ENCODE measurements at regions not wholly inside any gene's neighbourhood (a gene's known extent, or its start where the extent isn't known, plus 50 kb on each side); places are given as distances from the start of the nearest gene placed in this dataset.
A peak's percentile ranks its signal among the peaks of the same experiment; 100 is the strongest.
"Not testable (repeated sequence)": the region's sequence is repeated elsewhere in the genome, so short reads cannot be mapped to it uniquely, and the experiment has no call there.

DNA sequence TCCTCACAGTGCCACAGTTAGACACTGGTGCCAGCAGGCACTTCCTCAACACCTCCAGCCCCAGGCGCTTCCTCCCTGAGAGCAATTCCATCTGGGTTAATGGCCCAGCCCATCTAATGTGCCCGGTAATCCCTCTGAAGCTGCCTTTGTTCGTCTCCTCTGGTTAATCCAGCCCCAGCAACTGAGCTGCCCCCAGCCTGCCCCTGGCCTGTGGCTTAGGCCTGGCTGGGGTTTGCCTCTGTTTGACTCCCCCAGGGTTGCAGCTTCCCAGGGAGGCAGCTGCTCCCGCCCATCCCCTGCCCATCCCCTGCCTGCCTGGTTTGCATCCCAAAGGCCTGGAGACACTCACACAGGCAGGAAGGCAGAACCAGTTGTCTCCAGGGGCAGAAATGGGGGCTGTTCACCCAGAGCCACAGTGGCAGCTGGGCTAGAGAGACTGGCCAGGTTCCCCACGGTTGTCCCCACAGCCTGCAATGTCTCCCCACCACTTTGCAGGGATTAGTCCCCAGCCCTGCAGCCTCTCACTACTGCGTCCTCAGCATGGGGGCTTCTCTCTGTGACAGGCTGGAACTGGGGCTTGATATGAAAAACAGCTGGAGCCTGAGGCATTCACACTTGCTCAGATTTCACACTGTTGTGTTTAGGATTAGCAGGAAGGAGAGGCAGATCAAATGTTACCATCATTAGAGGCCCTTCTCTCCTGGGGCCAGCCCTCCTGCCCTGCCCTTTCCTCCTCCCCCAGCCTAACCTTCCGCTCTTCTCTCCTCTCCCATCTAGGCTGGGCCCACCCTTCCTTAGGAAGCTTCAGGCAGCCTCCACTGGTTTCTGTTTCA lies 120.2 kb downstream of the TLR5 start:
- no peak for DNase-seq (ENCODE audit: low read depth, low spot score)

DNA sequence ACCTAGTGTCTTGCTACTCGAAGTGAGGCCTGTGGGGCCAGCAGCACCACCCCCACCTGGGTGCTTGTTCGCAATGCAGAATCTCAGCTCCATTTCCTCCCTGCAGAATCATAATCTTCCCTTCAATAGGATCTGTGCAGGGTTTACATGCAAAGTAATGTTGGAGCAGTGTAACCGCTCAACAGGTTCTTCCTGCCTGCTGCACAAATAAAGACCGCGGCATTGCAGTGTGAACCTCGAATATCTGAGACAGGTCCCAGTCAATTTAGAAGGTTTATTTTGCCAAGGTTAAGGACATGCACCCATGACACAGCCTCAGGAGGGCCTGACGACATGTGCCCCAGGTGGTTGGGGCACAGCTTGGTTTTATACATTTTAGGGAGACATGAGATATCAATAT lies 119.2 kb downstream of the TLR5 start:
- DNase-seq (ENCODE audit: low read depth, low spot score) = no peak

DNA sequence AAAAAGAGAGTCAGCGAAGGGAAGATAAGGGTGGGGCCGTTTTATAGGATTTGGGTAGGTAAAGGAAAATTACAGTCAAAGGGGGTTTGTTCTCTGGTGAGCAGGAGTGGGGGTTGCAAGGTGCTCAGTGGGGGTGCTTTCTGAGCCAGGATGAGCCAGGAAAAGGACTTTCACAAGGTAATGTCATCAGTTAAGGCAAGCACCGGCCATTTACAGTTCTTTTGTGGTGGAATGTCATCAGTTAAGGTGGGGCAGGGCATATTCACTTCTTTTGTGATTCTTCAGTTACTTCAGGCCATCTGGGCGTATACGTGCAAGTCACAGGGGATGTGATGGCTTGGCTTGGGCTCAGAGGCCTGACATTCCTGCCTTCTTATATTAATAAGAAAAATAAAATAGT lies 118.6 kb downstream of the TLR5 start:
- DNase-seq (ENCODE audit: low read depth, low spot score) = not testable (repeated sequence)

DNA sequence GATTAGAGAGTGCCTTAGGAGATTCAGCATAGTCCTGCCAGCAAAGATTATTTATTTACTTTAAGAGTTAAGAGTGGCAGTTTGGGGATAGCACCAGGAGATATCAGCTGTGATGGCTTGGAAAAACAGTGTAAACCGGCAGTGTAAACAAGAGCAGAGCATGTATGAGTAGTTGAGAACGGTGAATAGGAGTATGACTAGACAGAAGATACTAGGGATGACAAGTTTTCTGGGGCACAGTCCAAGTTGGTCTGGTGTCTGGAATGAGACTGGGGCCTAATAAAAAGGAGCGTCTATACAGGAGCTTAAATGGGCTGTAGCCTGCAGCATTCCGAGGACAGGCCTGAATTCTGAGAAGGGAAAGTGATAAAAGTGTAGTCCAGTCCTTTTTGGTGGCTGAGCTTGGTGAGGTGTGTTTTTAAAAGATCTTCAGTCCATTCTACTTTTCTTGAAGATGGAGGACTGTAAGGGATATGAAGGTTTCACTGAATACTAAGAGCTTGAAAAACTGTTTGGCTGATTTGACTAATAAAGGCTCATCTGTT lies 117.8 kb downstream of the TLR5 start:
- DNase-seq (ENCODE audit: low read depth, low spot score) = not testable (repeated sequence)

DNA sequence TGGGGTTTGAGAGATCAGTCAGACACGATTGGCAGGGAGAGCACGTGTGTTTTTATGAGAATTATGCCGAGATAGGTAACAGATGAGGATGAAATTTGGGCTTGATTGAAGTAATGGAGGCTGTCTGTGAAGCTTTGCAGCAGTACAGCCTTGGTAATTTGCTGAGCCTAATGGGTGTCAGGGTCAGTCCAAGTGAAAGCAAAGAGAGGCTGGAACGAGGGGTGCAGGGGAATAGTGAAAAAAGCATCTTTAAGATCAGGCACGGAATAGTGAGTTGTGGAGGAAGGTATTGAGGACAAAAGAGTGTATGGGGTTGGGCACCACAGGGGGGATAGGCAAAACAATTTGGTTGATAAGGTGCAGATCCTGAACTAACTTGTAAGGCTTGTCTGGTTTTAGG lies 116.4 kb downstream of the TLR5 start:
- not testable (repeated sequence) for DNase-seq (ENCODE audit: low read depth, low spot score)

DNA sequence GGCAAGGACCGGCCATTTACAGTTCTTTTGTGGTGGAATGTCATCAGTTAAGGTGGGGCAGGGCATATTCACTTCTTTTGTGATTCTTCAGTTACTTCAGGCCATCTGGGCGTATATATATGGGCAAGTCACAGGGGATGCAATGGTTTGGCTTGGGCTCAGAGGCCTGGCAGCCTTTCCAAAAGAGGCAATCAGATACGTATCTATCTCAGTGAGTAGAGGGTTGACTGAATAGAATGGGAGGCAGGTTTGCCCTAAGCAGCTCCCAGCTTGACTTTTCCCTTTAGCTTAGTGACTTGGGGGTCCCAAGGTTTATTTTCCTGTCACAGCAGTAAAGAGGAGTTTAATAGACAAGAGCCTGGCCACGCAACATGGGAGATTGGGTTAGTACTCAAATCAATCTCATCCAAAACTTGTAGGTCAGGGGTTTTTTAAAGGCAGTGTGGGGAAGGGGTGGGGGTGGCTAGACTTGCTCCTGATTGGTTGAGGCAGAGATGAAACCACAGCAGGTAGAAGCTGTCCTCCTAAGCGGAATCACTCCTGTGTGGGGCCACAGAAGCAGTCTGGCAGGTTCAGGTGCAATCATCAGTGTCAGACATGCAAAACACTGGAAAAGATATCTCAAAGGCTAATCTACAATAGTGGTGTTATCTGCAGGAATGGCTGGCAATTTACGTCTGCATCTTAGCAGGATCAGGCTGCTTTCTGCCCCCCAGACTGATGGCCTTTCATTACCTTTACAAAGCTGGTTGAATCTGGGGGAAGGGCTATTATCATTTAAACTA lies 112.9 kb downstream of the TLR5 start:
- DNase-seq (ENCODE audit: low read depth, low spot score) = peak; percentile 86

DNA sequence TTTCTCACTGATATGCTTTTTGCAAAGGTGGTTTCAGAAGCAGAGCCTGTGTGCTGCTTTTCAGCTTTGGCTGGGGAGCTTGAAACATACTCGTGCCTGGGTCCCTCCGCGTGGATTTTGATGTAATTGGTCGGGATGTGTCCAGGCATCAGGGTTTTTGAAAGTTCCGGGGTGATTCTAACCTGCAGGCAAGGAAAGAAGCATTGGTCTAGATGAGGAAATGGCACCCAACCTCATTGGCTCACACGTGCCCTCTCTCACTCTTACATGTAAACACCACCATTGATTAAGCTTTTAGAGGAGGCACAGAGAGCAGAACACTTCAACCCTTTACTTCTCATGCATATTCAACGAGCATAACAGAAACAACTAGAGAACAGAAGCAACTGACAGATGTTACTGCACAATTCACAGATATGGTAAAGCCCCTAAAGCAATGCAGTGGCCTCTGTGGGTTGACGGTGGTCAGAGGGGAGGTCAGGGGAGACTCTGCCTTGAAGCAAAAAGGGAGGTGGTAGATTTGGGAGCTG lies 112.1 kb downstream of the TLR5 start:
- no peak for DNase-seq (ENCODE audit: low read depth, low spot score)

DNA sequence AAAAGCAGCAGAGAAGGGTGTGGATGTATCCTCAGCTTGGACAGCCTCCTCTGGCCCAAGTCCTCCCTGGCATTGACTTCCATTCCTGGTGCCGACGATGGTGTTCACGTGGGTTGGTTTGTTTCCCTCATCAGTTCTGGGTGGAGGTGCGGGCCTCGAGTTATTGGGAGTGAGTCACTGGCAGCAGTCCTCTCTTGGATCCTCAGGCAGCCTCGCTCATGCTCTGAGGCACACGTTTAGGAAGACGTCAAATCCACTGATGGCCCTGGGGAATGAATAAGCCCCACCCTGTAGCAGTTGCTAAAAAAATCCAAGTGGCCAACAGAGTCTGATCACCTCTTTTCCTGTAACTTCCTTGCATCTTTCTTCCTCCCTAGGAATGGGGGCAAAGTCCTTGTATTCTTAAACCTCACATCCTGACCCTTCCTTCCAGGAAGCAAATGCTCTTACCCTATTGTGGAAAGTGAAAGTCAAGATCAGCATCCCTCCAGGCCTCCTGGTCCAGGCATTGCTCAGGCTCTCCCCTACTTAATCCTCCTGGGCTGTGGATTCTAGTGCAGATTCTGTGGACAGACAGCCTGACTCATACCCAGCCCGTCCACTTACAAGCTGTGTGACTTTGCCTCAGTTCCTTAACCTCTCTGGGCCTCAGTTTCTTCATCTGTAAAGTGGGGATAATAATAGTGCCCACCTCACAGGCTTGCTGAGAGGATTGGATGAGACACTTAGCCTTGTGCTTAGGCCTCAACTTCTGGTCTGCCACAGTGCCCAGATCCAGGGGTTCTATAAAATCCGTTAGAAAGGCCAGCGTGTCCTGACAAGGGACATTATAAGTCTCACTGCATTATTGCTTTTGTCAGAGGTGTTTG lies 111.1 kb downstream of the TLR5 start:
- DNase-seq (ENCODE audit: low read depth, low spot score) = no peak

DNA sequence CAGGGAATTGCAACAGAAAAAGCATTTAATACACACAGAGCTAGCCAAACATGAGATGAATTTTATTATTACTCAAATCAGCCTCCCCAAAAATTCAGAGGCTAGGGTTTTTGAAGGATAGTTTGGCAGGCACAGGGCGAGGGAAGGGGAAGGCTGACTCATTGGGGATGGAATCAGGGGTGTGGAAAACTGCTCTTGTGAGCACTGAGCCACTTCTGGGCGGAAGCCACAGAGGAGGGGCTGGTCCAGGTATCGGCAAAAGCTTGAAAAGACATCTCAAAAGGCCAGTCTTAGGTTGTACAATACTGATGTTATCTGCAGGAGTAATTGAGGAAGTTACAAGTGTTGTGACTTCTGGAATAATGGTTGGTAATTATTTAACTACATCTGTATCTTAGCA lies 109.4 kb downstream of the TLR5 start:
- DNase-seq (ENCODE audit: low read depth, low spot score) = no peak

DNA sequence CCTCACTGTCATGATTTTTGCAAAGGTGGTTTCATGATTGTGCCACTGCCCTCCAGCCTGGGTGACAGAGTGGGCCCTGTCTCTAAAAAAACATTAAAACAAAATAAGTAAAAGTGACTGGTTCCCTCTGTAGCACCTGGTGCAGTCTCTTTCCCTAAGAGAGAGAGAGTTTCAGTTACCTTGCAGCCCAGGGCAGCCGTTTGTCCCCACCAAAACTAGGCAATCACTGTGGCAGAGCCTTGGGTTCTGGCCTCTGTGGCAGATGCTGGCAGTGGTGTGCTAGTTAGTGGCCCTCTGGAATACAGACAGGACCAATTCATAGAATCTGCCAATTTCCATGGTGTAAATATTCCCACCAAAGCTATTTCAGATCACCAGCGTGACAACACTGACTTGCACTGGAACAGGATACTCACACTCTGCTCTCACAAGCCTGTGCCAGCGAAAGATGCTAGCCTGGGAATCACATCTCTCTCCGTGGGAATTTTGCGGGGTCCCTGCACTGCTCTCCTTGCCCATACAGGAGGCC lies 108.7 kb downstream of the TLR5 start:
- no peak for DNase-seq (ENCODE audit: low read depth, low spot score)

DNA sequence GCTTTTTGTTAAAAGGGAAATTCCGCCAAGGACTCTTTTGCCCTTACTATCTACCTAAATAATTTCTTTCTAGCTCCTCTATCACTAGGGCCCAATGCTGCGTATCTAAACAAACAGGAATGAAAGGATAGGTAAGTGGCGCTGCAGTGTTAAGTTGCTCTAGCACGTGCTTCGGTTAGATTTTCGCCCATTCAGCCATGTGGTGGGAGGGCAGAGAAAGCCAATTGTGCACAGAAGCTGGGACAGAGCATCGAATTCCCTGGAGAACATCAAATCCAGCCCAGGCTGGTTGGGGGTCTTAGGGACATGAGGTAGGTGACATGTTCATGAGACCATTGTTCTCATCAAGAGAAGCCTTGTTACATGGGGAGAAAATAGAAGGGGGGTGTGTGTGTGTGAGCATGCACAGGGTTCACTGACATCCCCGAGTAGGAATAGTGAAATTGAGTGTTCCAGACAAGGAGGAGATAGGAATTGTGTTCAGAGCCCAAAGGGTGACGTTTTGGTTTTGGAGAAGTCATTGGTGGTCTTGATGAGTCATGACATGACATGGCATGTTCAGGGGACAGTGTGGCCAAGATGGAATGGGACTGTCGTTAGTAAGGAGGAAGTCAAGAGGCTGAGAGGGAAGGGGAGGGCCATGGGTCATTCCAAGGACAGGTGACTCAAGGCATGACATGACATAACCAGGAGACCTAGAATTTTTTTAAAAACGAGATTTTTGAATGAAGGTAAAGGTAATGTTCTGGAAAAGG lies 107.1 kb downstream of the TLR5 start:
- DNase-seq (ENCODE audit: low read depth, low spot score) = no peak

DNA sequence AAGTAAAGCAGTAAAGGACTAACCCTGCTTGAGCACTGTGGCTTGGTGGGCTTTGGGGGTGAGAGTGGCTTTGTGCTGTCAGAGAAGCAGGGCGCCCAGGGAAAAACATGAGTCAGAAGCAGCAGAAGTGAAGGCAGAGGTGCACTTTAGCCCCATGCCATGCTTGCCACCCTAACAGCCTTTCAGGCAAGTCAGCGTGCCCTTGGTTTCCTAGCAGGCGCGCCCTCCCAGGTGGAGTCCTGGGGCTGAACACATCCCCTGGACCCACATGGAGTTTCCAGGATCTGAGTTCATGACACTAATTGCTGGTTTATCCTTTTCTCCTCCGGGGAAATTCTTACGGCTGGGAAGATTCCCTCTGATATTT lies 106.6 kb downstream of the TLR5 start:
- no peak for DNase-seq (ENCODE audit: low read depth, low spot score)

DNA sequence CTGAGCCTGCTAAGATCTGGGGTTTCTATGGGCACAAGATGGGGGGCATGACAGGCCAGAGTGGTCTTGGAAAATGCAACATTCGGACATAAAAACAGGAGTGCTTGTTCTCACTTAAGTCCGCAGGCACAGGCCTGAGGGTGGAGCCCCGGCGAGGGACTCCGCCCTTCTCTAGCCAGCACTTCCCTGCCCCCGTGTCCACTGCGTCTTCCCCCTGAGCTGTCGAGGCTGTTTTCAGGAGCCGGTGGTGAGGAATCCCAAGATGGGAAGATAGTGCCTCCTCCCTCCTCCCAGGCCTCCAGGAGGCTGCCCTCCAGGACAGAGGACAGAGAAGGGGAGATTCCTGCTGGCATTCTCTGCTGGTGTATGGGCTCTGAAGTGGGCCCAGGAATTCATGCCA lies 105.2 kb downstream of the TLR5 start:
- DNase-seq (ENCODE audit: low read depth, low spot score) = no peak

DNA sequence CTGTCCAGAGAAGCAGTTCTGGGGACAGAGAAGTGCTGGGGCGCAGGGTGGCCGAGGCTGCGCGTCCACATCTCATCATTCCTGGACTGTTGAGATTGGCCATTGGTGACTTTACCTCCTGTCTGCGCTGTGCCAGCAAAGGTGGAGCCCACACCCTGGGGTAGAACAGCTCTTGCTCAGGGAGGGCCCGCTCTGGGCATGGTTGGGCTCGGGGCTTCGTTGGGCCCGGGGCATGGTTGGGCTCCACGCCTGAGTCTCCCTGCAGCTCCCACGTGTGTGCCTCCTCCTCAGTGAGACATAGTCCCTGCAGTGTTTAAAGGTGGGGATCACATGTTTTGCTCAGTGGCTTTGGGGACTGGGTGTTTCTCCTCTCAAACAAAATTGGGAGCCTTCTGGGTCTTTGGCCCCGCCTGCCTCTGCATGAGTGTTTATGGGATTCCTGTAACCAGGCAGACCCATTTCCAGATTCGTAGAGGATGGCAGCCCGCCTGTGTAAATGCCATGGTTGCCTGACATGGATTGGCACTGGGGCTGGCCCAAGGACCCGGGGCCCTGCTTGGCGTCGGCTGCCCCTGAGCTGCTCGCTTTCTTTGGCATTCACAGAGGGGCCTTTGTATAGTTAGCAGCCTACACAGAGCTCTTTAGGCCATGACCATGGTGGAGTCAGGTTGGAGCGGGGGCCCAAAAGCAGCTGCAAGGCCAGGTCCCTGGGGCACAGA lies 104.6 kb downstream of the TLR5 start:
- DNase-seq (ENCODE audit: low read depth, low spot score) = no peak

DNA sequence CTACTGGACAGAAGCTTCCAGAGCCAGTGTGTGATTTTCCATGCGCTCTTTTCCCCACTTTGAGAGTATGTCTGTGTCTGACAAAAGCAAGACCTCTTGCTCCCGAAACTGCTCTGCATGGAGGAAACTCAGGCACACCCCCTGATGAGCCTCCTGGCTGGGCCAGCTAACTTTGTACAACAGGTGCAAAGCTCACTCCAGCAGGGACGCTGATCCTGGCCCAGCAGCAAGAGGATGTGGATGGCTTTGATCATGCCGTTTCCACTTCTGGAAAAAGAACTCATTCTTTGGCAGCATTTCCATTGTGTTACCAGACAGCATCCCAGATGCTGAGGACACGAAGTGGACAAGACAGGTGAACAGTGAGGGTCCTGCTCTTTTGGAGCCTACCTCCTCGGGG lies 103.1 kb downstream of the TLR5 start:
- DNase-seq (ENCODE audit: low read depth, low spot score) = no peak

DNA sequence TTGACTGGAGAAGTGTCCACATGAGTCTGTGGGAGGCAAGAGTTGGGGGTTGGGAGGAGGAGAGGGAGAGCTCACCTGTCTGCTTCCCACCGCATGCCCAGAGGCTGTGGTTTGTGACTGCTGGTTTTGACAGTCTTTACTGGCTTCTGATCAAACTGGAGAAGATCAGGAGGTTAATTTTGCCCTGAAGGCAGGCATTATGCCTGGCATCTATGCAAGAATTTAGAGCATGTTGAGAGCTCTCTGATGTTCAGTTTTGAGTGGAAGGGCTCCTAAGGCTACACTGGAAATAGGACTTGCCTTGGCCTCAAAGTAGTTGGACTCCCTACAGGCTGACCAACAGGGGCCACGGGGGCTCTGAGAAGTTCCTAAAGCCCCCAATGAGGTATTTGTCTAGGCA lies 101.6 kb downstream of the TLR5 start:
- no peak for DNase-seq (ENCODE audit: low read depth, low spot score)

DNA sequence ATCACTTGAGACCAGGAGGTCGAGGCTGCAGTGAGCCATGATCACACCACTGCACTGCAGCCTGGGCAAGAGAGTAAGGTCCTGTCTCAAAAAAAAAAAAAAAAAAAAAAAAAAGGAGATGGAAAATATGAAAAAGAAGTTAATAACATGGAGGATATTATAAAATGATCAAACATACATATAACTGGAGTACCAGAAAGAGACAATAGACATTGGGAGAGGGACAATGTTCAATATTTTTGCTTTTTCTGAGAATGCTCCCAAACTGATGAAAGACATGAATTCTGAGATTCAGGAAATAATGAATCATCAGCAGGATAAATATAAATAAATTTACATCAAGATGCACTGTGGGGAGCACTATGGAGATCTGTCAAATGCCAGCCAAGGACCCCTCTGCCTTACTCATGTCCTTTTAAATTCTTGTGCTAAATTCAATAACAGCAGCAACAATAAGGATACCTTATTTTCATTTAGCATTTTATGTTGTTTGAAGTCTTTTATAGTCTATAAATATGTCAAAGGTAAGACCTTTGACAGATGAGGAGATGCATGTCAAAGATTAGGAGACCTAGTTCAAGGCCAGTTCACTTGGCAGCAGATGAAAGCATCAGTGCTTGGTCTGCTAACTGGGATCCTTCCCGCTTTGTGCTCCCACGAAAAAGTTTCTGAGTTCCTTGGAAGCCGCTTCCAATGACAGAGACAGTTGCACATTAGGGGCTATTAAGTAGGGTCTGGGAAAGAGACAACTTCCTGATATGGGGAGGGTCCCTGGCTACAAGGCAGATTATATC lies 97.7 kb downstream of the TLR5 start:
- DNase-seq (ENCODE audit: low read depth, low spot score) = no peak

DNA sequence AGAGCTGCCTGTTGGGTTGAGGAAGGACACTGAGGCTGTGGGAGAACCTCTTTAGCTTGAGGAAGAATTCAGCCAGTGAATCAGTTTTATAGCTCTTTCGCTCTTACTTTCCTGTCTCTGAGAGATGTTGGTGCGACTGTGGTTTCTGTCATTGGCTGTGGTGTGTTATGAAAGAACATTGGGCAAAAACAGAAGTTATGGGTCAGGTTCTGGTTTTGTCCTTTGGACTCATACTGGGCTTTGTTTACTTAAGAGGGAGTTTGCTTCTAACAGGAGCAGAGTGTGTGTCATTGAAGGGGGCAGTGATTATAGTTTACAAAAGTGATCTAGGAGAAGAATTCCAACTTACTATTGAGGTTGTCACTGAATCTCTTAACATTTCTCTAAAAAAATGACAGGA lies 97.0 kb downstream of the TLR5 start:
- no peak for DNase-seq (ENCODE audit: low read depth, low spot score)

DNA sequence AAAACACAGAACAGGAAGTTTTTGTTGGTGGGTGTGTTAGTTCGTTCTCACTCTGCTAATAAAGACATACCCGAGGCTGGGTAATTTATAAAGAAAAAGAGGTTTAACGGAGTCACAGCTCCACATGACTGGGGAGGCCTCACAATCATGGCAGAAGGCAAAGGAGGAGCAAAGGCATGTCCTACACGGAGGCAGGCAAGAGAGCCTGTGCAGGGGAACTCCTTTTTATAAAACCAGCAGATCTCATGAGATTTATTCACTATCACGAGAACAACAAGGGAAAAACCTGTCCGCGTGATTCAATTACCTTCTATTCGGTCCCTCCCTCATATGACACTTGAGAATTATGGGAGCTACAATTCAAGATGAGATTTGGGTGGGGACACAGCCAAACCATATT lies 96.6 kb downstream of the TLR5 start:
- DNase-seq (ENCODE audit: low read depth, low spot score) = not testable (repeated sequence)
